ENCODE measurements at regions not wholly inside any gene's neighbourhood (a gene's known extent, or its start where the extent isn't known, plus 50 kb on each side); places are given as distances from the start of the nearest gene placed in this dataset.

- no peak overlapping the region for H3K9ac ChIP-seq (ENCODE audit: low read depth, low read length)
These were observed 501.3 kb upstream of the B3GAT1 start for GRCh38 chr11:134913391-134913790.

GRCh38 chr11:134911514-134912180 is 499.6 kb upstream of the B3GAT1 start:
- Histone ChIP-seq H3K9ac (ENCODE audit: low read depth, low read length) (no peak overlapping the region), H3K4me1 (ENCODE audit: insufficient read depth, low read length) (no peaks in the 10 kb centered on the region), H3K9me3 (ENCODE audit: control insufficient read depth, insufficient read depth, low read length) (no peaks in the 10 kb centered on the region), H3K36me3 (ENCODE audit: insufficient read depth, low read length) (no peaks in the 10 kb centered on the region)

More at GRCh38 chr11:134913391-134913790, 501.3 kb upstream of the B3GAT1 start:
- Histone ChIP-seq H3K4me1 (ENCODE audit: insufficient read depth, low read length) (no peaks in the 10 kb centered on the region), H3K9me3 (ENCODE audit: control insufficient read depth, insufficient read depth, low read length) (no peaks in the 10 kb centered on the region), H3K36me3 (ENCODE audit: insufficient read depth, low read length) (no peaks in the 10 kb centered on the region)

- Histone ChIP-seq H3K4me1 (ENCODE audit: insufficient read depth, low read length) (no peaks in the 10 kb centered on the region), H3K9me3 (ENCODE audit: control insufficient read depth, insufficient read depth, low read length) (no peaks in the 10 kb centered on the region), H3K36me3 (ENCODE audit: insufficient read depth, low read length) (no peaks in the 10 kb centered on the region), H3K9ac (ENCODE audit: low read depth, low read length) (no peak overlapping the region)
These were observed 496.5 kb upstream of the B3GAT1 start for GRCh38 chr11:134908583-134908982.

- Histone ChIP-seq H3K9me3 (ENCODE audit: control insufficient read depth, insufficient read depth, low read length) (no peaks in the 10 kb centered on the region), H3K36me3 (ENCODE audit: insufficient read depth, low read length) (no peaks in the 10 kb centered on the region), H3K9ac (ENCODE audit: low read depth, low read length) (no peak overlapping the region), H3K4me1 (ENCODE audit: insufficient read depth, low read length) (no peaks in the 10 kb centered on the region)
These were observed 495.6 kb upstream of the B3GAT1 start for GRCh38 chr11:134907636-134908035.

GRCh38 chr11:134906356-134906955 is 494.4 kb upstream of the B3GAT1 start:
- Histone ChIP-seq H3K36me3 (ENCODE audit: insufficient read depth, low read length) (no peaks in the 10 kb centered on the region), H3K4me1 (ENCODE audit: insufficient read depth, low read length) (no peaks in the 10 kb centered on the region), H3K9me3 (ENCODE audit: control insufficient read depth, insufficient read depth, low read length) (no peaks in the 10 kb centered on the region), H3K9ac (ENCODE audit: low read depth, low read length) (no peak overlapping the region)

GRCh38 chr11:134905928-134906327 is 493.9 kb upstream of the B3GAT1 start:
- Histone ChIP-seq H3K4me1 (ENCODE audit: insufficient read depth, low read length) (no peaks in the 10 kb centered on the region), H3K36me3 (ENCODE audit: insufficient read depth, low read length) (no peaks in the 10 kb centered on the region), H3K9ac (ENCODE audit: low read depth, low read length) (no peak overlapping the region), H3K9me3 (ENCODE audit: control insufficient read depth, insufficient read depth, low read length) (no peaks in the 10 kb centered on the region)

GRCh38 chr11:134905517-134905916 is 493.5 kb upstream of the B3GAT1 start:
- no peaks in the 10 kb centered on the region for H3K9me3 ChIP-seq (ENCODE audit: control insufficient read depth, insufficient read depth, low read length)
- no peak overlapping the region for H3K9ac ChIP-seq (ENCODE audit: low read depth, low read length)
- H3K36me3 ChIP-seq (ENCODE audit: insufficient read depth, low read length), result no peaks in the 10 kb centered on the region
- no peaks in the 10 kb centered on the region for H3K4me1 ChIP-seq (ENCODE audit: insufficient read depth, low read length)

- no peaks in the 10 kb centered on the region for H3K36me3 ChIP-seq (ENCODE audit: insufficient read depth, low read length)
- H3K9me3 ChIP-seq (ENCODE audit: control insufficient read depth, insufficient read depth, low read length), result no peaks in the 10 kb centered on the region
- H3K9ac ChIP-seq (ENCODE audit: low read depth, low read length), result no peak overlapping the region
- no peaks in the 10 kb centered on the region for H3K4me1 ChIP-seq (ENCODE audit: insufficient read depth, low read length)
These were observed 492.2 kb upstream of the B3GAT1 start for GRCh38 chr11:134904103-134904790.

GRCh38 chr11:134901955-134902918 is 490.2 kb upstream of the B3GAT1 start:
- no peaks in the 10 kb centered on the region for H3K9me3 ChIP-seq (ENCODE audit: control insufficient read depth, insufficient read depth, low read length)
- no peak overlapping the region for H3K9ac ChIP-seq (ENCODE audit: low read depth, low read length)
- no peaks in the 10 kb centered on the region for H3K4me1 ChIP-seq (ENCODE audit: insufficient read depth, low read length)
- H3K36me3 ChIP-seq (ENCODE audit: insufficient read depth, low read length), result no peaks in the 10 kb centered on the region

- Histone ChIP-seq H3K9ac (ENCODE audit: low read depth, low read length) (no peak overlapping the region), H3K4me1 (ENCODE audit: insufficient read depth, low read length) (no peaks in the 10 kb centered on the region), H3K36me3 (ENCODE audit: insufficient read depth, low read length) (no peaks in the 10 kb centered on the region), H3K9me3 (ENCODE audit: control insufficient read depth, insufficient read depth, low read length) (no peaks in the 10 kb centered on the region)
These were observed 489.5 kb upstream of the B3GAT1 start for GRCh38 chr11:134901542-134901941.

GRCh38 chr11:134893810-134894685 is 482.0 kb upstream of the B3GAT1 start:
- no peak overlapping the region for H3K9ac ChIP-seq (ENCODE audit: low read depth, low read length)
- no peaks in the 10 kb centered on the region for H3K36me3 ChIP-seq (ENCODE audit: insufficient read depth, low read length)
- H3K4me1 ChIP-seq (ENCODE audit: insufficient read depth, low read length), result no peaks in the 10 kb centered on the region
- no peaks in the 10 kb centered on the region for H3K9me3 ChIP-seq (ENCODE audit: control insufficient read depth, insufficient read depth, low read length)

GRCh38 chr11:134890446-134890845 is 478.4 kb upstream of the B3GAT1 start:
- H3K9me3 ChIP-seq (ENCODE audit: control insufficient read depth, insufficient read depth, low read length), result no peaks in the 10 kb centered on the region
- no peak overlapping the region for H3K9ac ChIP-seq (ENCODE audit: low read depth, low read length)
- no peaks in the 10 kb centered on the region for H3K36me3 ChIP-seq (ENCODE audit: insufficient read depth, low read length)
- no peaks in the 10 kb centered on the region for H3K4me1 ChIP-seq (ENCODE audit: insufficient read depth, low read length)

- H3K9ac ChIP-seq (ENCODE audit: low read depth, low read length), result no peak overlapping the region
- H3K4me1 ChIP-seq (ENCODE audit: insufficient read depth, low read length), result no peaks in the 10 kb centered on the region
- no peaks in the 10 kb centered on the region for H3K36me3 ChIP-seq (ENCODE audit: insufficient read depth, low read length)
- no peaks in the 10 kb centered on the region for H3K9me3 ChIP-seq (ENCODE audit: control insufficient read depth, insufficient read depth, low read length)
These were observed 477.8 kb upstream of the B3GAT1 start for GRCh38 chr11:134889832-134890231.

Measured in ES-I3 (cell line).